HG03196 (cell line): ENCODE measurements at regions not wholly inside any gene's neighbourhood (a gene's known extent, or its start where the extent isn't known, plus 50 kb on each side); places are given as distances from the start of the nearest gene placed in this dataset.
"Not testable (repeated sequence)": the region's sequence is repeated elsewhere in the genome, so short reads cannot be mapped to it uniquely, and the experiment has no call there.

Experiments
- ATAC-seq: cut with Tn5 transposase; IDR thresholded peaks from one replicate; pipeline ENCODE4 v1.9.1; 2021; ENCODE audit not compliant: unreplicated experiment

DNA sequence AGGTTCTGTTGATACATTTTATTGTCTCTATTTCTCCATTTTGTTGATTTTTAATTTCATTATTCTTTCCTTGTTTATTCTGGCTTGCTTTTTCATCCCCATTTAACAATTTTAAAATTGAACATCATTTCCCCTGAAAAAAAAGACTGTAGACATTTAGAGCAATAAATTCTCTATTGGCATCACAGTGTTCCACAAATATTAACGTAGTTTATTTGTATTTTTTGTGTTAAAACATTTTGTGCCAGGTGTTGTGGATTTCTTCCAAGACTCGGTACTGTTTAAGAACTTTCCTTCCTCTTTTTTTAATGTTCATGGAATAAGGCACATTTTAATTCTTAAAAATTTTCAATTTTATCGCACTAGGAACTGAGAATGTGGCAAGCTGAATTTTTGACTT lies 156.1 kb upstream of the NPY start:
- no peak for ATAC-seq

DNA sequence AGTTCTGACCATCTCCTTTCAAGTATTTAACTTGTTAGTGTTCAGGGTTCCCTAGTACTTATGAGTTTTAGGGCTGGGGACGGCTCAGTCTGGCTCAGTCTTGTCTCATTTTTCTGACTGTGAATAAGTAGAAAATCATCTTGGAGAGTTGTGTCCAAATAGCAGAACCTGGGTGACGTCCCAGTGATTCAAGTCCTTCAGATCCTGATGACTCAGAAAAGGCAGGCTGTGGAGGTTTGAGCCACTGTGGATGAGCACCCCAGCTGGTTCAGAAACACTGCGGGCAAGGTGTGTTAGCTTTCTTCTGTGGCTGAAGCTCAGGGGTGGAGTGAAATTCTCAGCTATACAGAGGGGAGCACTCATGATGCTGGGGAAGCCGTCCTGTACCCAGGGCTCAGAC lies 154.4 kb upstream of the NPY start:
- ATAC-seq, result no peak

DNA sequence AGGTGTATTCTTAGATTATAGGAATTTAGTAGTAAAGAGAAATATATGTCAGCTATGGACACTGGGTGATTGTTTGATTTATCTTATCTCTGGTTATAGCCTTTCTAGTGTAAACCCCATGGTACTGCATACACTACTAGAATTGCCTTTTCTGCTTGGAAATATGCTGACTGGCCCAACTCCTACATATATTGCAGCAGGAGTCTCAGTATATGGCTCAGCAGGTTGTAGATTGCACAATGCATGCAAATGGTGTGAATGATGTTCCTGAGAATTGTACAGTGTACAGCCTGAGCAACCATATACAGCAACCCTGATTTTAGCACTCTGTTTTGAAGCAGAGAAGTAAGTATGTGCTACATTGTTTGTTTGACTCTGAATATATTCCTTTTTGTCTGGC lies 153.4 kb upstream of the NPY start:
- no peak for ATAC-seq

DNA sequence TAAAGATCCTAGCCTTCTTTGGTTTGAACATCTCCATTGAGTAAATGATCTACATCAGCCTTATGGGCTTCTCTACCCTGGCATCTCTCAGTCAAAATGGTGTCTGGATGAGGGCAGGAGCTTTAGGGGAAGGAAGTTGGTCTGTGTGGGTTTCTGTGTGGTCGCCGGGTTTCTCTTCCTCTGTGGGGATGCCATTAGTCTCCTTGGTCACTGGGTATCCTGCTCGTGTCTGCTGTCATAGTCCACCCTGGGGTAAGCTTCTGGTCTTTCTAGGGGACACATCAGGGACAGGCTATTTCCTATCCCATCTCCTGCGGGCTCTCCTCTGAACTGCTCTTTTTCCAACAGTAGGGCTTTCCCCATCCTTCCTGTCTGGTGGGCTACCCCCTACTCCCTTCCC lies 150.3 kb upstream of the NPY start:
- no peak for ATAC-seq

DNA sequence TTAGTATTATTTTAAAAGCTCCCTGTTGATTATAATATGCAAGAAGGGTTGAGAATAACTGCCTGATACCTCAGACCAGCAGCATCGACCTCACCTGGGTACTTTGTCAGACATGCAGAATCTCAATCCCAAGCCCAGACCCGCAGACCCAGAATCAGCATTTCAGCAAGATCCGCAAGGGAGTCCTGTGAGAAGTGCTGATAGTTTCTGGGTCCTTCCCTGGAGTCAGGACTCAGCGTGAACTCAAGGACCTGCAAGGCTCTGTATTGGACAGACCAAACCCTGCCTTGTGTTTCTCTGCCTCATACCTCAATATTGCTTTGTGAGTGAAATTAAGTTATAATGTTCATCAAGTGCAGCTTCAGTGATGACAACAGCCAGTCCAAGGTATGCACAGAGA lies 149.5 kb upstream of the NPY start:
- no peak for ATAC-seq

DNA sequence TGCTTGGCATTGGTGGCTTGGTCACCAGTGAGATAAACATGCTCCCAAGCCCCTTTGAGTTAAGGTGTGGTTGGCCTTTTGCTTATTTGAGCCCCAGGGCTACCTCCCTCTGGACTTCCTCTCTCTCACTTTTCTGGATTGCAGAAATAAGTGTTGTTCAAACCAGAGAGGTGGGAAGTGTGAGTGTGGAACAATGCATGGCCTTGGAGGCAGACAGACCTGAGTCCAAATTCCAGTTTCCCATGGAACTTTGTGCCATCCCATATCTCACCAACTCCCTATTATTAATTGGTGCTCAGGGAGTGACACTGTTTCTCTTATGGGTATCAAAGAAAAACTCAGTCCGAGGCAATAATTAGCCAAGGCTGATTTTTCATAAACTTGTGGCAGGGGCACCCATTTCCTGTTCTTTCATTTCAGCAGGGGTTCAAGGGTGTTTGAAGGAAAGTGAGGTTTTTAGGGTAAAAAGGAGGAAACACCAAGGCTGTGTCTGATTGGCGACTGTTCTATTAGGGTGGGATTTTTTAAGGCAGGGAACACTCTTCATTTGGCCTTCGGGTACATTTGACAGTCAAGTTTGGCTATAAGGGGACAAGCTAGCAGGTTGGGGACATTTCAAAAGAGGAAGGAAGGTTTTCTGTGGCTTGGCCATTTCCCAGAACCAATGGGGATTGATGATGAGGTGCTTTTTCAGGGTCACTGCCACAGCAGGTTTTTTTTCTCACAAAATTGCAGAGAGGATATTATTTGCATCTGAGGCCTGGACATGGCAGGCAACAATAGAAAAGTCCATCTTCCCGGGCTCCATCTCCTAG lies 148.8 kb upstream of the NPY start:
- peak; percentile 72 for ATAC-seq

DNA sequence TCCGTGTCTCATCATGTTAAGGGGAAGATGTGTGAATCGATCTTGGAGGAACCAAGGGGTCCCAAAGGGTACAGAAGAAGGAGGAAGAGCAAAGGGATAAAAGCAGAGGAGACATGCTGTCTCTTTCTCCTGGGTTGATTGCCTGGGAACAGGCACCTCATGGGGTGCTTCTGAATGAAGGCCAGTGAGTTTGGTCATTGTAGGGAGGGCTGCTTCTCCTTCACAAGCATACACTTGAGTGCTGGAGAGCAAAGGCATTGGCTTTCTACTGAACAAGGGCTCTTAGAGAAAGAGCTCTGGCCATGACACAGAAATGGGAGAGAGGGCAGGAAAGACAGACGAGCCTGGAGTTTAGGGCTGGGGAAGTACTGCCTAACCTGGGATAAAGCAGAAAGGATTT lies 146.7 kb upstream of the NPY start:
- ATAC-seq, result no peak

DNA sequence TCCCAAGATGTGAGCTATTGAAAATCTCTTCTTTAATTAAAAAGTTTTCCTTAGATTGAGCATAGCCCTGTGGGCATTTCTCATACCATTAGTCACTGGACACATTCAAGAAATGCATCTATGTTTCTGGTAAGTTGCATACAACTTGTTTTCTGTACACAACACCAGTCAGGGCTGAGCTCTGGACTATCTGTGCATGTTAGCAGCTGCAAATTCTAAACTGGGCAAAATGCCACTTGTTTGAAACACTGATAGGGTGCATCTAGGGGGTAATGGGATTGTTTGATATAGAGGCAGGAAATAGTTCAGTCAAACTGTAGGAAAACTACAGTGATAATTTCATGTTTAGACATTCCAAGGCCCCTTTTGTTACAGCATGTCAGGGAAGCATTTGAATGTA lies 145.6 kb upstream of the NPY start:
- ATAC-seq, result no peak

DNA sequence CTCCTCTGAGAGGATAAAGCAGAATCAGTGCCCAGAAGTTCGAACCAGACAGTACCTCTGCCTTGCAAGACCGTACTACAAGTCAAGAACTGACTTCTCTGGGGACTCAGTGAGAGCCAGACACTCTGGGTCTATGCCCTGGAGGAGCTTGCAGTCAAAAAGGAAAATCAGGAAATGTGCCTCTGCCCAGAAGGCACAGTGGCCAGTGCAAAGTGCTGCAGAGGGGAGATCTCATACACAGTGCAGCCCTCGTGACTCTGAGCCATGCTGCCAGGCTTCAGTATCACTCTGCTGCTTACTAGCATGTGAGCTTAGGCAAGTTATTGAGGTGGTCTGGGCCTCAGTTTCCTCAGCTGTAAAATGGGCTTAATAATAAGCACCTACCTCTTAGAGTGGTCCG lies 144.0 kb upstream of the NPY start:
- ATAC-seq, result no peak

DNA sequence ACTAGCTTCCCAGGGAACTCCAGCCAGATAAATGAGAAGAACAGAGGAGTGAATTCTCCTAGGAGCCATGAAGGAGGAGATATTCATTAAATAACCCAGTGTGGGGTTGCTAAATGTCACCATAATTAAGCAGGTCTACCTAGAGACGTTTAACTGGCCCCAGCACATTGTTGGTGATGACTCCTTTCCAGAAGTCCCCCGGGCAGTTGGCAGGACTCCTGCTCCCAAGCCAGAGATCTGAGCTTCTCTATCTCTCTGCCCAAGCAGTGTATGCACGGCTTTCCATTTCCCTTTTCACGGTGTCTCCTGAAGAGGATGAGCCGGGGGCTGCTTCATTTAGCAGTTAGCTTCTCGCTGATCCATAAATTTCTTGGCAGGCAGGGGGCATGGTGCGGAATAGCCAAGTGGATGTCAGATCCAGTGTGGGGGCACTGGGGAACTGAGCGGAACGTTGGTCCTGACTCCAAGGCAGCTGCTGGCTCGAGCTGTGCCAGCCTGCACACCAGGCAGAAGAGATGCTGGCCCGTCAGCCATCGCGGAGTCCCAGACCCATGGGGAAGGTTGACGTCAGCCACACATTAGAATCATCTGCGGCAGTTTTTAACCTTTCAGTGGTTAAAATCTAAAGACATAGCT lies 142.0 kb upstream of the NPY start:
- ATAC-seq, result no peak

DNA sequence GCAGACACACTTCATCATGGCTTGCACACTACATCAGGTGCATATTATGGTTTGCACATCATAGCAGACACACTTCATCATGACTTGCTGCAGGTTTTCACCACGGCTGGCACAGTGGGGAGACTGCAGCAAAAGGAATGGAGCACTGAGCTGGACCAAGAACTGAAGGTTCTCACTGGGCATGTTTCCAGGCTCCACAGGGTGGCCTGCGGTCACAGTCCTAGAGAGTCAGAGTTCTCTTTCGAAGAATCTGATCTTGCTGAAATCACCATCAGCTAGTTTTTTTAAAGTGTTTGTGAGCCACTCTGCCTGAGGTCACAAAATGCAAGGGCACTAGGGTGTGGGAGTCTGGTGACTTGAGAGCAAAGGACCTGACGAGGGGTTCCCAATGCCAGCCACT lies 140.4 kb upstream of the NPY start:
- ATAC-seq, result no peak

DNA sequence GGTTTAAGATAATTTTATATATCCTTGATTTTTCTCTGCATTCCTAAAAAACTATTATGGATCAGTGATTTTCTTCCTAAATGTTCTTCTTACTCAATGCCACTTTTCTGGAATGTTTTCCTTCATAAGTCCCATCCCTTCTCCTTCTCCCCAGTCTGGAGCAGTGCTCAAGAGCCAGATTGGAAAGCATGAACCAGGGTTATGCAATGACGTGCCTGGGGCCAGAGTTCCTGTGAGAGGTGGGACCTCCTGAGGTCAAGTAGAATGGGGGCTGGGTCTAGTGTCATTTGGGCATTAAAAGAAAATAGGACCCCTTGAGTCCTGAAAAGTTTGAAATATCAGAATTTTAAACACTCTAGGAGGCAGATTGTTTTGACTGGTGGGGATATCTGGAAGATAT lies 132.0 kb upstream of the NPY start:
- ATAC-seq, result no peak

DNA sequence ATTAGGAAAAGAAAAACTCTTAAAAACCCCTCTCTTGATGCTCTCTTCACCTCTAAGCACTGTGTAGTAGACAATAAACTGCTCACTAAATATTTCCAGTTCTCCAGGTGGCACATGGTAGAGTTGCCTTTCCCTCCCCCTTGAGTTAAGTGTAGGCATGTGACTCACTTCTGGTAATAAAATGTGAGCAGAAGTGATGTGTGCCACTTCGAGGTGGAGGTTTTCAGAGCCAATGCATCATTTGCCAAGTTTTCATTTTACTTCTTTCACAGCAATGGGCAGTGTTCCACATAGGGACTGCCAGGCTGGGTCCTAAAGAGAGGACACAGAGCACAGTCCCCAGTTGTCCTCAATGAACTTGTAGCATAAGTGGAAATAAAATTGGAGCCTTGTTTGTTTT lies 131.6 kb upstream of the NPY start:
- no peak for ATAC-seq

DNA sequence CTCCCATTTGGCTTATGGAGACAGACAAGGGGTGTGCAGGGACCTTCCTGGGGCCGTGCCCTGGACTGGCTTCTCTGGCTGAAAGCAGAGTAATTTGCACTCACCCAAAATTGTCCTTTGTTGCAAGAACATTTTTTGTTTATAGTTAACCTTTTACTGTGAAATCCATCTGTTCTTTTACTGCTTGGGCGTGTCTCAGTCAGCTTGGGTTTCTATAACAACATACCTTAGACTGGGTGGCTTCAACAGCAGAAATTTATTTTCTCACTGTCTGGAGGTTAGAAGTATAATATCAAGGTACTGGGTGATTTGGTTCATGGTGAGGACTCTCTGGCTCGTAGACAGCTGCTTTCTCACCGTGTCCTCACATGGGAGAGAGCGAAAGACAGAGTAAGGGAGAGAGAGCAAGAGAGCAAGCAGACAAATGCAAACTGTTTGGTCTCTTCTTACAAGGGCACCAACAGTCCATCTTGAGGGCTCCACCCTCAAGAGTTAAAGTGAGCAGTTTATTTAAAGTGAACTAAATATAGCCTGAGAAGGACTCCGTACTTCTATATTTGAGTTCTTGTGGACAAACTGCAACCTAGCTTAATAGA lies 131.0 kb upstream of the NPY start:
- ATAC-seq, result no peak

DNA sequence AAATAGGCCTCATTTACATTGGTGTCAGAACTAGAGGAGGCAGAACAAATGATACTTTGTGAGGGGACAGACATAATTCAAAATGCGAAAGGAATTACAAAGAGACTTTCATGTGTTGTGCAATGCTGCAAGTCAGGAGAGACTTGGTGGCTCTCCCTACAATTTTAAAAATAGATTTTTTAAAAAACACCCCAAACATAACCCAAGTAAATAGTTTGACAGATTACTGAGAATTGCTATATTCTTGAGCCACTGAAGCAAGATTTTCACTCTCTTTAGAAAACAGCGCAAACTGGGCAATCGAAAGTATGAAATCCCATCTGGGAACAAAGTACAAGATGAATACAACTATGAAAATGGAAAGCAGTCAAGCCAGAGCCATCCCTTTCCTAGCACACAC lies 126.3 kb upstream of the NPY start:
- no peak for ATAC-seq

DNA sequence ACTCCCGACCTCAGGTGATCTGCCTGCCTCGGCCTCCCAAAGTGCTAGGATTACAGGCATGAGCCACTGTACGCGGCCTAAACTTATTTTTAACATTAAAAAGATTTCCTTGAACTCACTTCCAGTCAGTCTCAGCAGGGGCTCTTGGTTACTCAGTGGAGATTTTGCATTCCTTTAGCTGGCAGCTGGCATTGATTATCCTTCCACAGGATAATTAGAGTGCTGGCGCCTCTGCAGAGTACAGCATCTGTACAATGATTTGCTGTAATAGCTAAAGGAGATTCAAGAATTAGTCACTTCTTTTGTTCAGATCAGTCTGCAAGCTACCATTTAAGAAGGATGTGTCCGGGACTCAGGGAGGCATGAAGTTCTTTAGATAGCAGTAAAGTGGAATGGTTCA lies 125.0 kb upstream of the NPY start:
- ATAC-seq, result no peak

DNA sequence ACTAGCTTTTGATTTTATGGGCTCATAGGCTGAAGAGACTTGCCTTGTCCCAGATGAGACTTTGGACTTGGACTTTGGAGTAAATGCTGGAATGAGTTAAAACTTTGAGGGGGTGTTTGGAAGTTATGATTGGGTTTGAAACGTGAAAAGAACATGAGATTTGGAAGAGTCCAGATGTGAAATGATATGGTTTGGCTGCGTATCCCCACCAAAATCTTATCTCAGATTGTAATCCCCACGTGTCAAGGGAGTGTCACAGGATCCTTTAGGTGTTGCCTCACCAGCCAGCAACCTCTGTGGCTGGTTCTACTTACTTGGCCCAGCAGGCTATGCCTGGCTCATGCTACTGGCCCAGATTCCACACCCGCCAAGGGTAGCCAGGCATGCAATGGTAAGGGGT lies 119.6 kb upstream of the NPY start:
- ATAC-seq, result no peak

DNA sequence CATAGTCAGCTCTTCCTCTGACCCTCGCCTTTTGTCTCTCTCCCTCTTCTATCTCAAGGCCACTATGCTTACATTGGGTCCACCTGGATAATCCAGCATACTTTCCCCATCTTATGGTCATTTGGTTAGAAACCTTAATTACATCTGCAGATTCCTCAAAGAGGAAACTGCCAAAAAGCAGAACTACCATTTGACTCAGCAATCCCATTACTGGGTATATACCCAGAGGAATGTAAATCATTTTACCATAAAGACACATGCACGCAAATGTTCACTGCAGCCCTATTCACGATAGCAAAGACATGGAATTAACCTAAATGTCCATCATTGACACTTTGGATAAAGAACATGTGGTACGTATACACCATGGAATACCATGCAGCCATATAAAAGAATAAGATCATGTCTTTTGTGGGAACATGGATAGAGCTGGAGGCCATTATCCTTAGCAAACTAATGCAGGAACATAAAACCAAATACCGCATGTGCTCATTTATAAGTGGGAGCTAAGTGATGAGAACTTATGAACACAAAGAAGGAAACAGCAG lies 114.8 kb upstream of the NPY start:
- ATAC-seq, result no peak

DNA sequence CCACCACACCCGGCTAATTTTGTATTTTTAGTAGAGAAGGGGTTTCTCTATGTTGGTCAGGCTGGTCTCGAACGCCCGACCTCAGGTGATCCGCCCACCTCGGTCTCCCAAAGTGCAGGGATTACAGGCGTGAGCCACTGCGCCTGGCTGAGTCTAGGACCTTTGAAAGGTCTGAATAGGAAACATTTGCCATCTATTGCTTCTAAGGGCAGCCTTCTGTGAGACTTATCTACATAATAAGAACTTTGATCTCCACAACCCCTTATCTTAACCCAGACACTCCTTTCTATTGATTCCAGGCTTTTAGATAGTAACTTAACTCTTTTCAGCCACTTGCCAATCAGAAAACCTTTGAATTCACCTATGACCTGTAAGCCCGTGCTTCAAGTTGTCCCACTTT lies 112.0 kb upstream of the NPY start:
- ATAC-seq, result not testable (repeated sequence)

DNA sequence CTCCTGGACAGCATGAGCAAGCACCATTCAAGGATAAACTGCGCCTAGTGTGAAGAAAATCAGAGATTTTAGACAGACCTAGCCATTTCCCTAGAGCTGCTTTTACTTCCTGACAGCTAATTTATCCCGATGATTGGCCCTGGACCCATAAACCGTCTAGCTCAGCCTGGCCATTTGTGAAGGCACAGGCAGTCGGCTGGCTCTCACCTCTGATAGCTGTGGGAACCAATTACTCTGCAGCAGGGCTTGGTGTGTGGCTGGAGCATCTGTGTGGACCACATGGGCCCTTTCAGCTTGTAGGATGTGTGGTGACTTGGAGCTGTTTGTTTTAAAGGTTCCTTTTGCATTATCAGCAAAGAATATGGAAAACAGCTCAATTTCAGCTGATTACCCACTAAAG lies 111.1 kb upstream of the NPY start:
- ATAC-seq, result no peak

DNA sequence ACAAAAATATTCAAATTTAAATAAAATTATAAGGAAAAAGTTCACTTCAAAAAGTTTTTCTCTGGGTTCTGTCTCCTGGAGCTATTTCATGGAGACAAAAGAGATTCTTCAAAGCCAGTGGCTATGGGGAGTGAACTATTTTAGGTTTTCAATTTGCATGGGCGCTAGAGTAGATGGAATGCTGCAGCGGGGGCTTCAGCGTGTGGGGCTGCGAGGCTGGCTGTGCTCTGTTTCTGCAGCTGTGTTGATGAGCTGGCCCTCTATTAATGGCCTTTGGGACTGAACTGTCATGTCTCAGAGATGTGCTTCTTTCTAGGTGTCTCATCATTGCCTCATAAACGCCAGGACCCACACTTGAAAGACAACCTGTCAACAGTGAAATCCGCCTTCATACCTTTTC lies 108.4 kb upstream of the NPY start:
- no peak for ATAC-seq
